Mesothelial cell of epicardium (in vitro differentiated cells): ENCODE measurements at regions not wholly inside any gene's neighbourhood (a gene's known extent, or its start where the extent isn't known, plus 50 kb on each side); places are given as distances from the start of the nearest gene placed in this dataset.
"Not testable (repeated sequence)": the region's sequence is repeated elsewhere in the genome, so short reads cannot be mapped to it uniquely, and the experiment has no call there.

Experiments used
- DNase-seq, 2 experiments: peaks; one replicate each; pipeline ENCODE4 v3.0.0; 2021; ENCODE audit warnings: low spot score in 2 of 2; ENCODE audit not compliant: unreplicated experiment in 2 of 2
- H3K27ac Mint-ChIP-seq: 2 replicates; pipeline ENCODE4 v1.8.0; 2021; ENCODE audit warnings: mixed read lengths
- H3K27me3 Mint-ChIP-seq: 2 replicates; pipeline ENCODE4 v1.8.0; 2021; ENCODE audit warnings: low read depth, mixed read lengths
- H3K36me3 Mint-ChIP-seq: 2 replicates; pipeline ENCODE4 v1.8.0; 2021; ENCODE audit warnings: mixed read lengths
- H3K4me1 Mint-ChIP-seq: 2 replicates; pipeline ENCODE4 v1.8.0; 2021; ENCODE audit warnings: mixed read lengths
- H3K4me3 Mint-ChIP-seq: 2 replicates; pipeline ENCODE4 v1.8.0; 2021; ENCODE audit warnings: mild to moderate bottlenecking, moderate library complexity, mixed read lengths
- H3K9me3 Mint-ChIP-seq: 2 replicates; pipeline ENCODE4 v1.8.0; 2021; ENCODE audit warnings: mixed read lengths
- TF ChIP-seq, protein P1 (sequence below): fragments of 200-600 bp; sonication (generic); IDR thresholded peaks from one replicate; pipeline ENCODE4 v1.5.0; 2021; ENCODE audit warnings: antibody characterized with exemption; ENCODE audit not compliant: unreplicated experiment

DNA sequence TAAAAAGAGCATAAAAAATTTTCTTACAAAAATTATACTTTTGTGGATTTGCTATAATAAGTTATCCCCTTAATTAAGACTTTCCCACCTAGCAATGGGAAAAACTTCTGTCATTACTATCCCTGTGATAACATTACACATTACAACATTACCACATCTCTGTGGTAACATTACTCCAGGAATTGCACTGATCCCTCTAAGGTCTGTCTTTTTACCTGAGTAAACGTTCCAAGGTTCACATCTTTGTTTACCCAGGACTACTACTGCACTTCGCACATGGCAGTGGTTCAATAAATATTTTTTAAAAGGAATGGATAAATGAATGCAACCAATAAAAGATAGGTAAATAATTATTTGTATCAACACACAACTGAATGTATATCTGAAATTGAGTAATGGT, 92.4 kb upstream of the NOX4 start:
- TF ChIP-seq, protein P1, sequence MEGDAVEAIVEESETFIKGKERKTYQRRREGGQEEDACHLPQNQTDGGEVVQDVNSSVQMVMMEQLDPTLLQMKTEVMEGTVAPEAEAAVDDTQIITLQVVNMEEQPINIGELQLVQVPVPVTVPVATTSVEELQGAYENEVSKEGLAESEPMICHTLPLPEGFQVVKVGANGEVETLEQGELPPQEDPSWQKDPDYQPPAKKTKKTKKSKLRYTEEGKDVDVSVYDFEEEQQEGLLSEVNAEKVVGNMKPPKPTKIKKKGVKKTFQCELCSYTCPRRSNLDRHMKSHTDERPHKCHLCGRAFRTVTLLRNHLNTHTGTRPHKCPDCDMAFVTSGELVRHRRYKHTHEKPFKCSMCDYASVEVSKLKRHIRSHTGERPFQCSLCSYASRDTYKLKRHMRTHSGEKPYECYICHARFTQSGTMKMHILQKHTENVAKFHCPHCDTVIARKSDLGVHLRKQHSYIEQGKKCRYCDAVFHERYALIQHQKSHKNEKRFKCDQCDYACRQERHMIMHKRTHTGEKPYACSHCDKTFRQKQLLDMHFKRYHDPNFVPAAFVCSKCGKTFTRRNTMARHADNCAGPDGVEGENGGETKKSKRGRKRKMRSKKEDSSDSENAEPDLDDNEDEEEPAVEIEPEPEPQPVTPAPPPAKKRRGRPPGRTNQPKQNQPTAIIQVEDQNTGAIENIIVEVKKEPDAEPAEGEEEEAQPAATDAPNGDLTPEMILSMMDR, result no peak
- Mint-ChIP-seq H3K9me3 (no peaks in the 10 kb centered on the region), H3K36me3 (no peaks in the 10 kb centered on the region), H3K27ac (no peak overlapping the region), H3K4me1 (peaks cover 14% of the 10 kb centered on the region), H3K4me3 (no peak overlapping the region), H3K27me3 (no peaks in the 10 kb centered on the region)
- no peak for DNase-seq

GRCh38 chr11:89585046-89585445, 93.9 kb upstream of the NOX4 start:
- H3K4me1 Mint-ChIP-seq, result peaks cover 14% of the 10 kb centered on the region
- not testable (repeated sequence) for H3K9me3 Mint-ChIP-seq, H3K27me3 Mint-ChIP-seq, H3K36me3 Mint-ChIP-seq, DNase-seq, H3K27ac Mint-ChIP-seq, H3K4me3 Mint-ChIP-seq

DNA sequence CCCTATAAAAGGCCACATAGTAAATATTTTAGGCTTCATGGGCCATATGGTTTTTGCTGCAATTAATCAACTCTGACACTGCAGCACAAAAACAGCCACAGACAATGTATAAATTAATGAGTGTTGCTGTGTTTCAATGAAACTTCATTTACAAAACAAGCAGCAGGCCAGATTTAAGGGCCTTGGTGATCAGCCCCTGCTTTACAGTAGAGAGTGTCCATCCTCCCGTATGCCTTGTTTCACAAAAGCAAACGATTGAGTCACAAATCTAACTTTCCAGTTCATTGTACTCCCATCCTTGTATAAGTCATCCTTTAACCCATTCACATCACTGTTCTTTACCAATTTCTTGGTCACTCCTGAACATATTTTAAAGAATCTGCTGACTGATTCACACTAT, 94.3 kb upstream of the NOX4 start:
- H3K9me3 Mint-ChIP-seq, H3K4me3 Mint-ChIP-seq, H3K27ac Mint-ChIP-seq, H3K27me3 Mint-ChIP-seq, DNase-seq, H3K36me3 Mint-ChIP-seq: not testable (repeated sequence)
- H3K4me1 Mint-ChIP-seq, result peaks cover 15% of the 10 kb centered on the region

- not testable (repeated sequence) for H3K9me3 Mint-ChIP-seq, H3K4me3 Mint-ChIP-seq, DNase-seq, H3K4me1 Mint-ChIP-seq, H3K27ac Mint-ChIP-seq, H3K27me3 Mint-ChIP-seq, H3K36me3 Mint-ChIP-seq
Measured at GRCh38 chr11:89589413-89589812, 98.2 kb upstream of the NOX4 start.

DNA sequence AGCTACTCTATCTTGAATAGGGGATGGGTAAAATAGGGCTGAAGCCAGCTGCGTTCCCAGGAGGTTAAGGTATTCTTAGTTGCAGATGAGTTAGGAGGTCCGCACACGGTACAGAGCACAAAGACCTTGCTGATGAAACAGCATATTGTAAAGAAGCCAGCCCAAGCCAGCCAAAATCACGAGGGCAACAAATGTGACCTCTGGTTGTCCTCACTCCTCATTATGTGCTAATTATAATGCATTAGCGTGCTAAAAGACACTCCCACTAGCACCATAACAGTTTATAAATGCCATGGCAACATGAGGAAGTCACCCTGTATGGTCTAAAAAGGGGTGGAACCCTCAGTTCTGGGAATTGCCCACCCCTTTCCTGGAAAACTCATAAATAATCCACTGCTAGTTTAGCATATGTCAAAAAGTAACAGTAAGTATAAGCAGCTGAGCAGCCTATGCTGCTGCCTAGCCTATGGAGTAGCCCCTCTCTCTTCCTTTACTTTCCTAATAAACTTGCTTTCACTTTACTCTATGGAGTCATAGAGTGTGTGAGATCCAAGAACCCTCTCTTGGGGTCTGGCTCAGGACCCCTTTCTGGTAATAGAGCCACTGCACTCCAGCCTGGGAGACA, 98.9 kb upstream of the NOX4 start:
- H3K4me1 Mint-ChIP-seq, DNase-seq, H3K4me3 Mint-ChIP-seq, H3K9me3 Mint-ChIP-seq, H3K27me3 Mint-ChIP-seq, H3K36me3 Mint-ChIP-seq, H3K27ac Mint-ChIP-seq: not testable (repeated sequence)

DNA sequence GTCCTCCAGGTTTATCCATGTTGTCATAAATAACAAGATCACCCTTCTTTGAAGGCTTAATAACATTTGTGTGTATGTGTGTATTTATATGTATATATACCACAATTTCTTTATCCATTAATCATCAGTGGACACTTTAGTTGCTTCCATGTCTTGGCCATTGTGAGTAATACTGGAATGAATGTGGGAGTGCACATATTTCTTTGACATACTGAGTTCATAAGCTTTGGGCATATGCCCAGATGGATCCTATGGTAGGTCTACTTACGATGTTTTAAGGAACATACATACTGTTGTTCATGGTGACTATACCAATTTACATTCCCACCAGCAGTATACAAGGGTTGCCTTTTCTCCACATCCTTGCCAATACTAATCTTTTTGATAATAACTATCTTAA, 108.8 kb upstream of the TRIM77 start:
- H3K27me3 Mint-ChIP-seq, DNase-seq, H3K4me3 Mint-ChIP-seq, H3K4me1 Mint-ChIP-seq, H3K27ac Mint-ChIP-seq: not testable (repeated sequence)
- Mint-ChIP-seq H3K9me3 (peaks cover 24% of the 10 kb centered on the region), H3K36me3 (peaks cover 13% of the 10 kb centered on the region)

DNA sequence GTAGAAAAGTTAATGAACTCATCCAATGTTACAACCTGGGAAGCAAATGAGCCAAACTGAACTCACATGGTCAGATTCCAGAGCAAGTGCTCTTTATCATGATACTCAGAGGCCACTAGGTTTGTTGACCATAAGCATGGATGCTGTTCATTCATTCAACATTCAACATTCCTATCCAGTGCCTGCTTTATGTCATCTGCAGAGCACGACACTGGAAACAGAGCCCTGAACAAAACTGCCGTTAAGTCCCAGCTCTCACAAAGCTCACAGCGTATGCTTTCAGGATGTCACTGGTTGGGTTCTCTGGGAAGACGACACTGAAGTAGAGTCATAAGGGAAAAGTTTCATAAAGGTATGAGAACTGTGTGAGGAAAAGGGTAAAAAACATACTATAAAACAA, 105.8 kb upstream of the TRIM77 start:
- peaks cover 3% of the 10 kb centered on the region for H3K4me1 Mint-ChIP-seq
- H3K27ac Mint-ChIP-seq, result peak overlapping the region; percentile 66
- no peaks in the 10 kb centered on the region for H3K27me3 Mint-ChIP-seq
- TF ChIP-seq, protein P1, result no peak
- no peak overlapping the region for H3K4me3 Mint-ChIP-seq
- peaks cover 20% of the 10 kb centered on the region for H3K9me3 Mint-ChIP-seq
- DNase-seq, result no peak
- peaks cover 13% of the 10 kb centered on the region for H3K36me3 Mint-ChIP-seq

- not testable (repeated sequence) for H3K4me1 Mint-ChIP-seq, H3K27ac Mint-ChIP-seq, H3K27me3 Mint-ChIP-seq, DNase-seq, H3K4me3 Mint-ChIP-seq
- peaks cover 15% of the 10 kb centered on the region for H3K36me3 Mint-ChIP-seq
- H3K9me3 Mint-ChIP-seq, result peaks cover 16% of the 10 kb centered on the region
Measured at GRCh38 chr11:89606845-89607244, 103.3 kb upstream of the TRIM77 start.

DNA sequence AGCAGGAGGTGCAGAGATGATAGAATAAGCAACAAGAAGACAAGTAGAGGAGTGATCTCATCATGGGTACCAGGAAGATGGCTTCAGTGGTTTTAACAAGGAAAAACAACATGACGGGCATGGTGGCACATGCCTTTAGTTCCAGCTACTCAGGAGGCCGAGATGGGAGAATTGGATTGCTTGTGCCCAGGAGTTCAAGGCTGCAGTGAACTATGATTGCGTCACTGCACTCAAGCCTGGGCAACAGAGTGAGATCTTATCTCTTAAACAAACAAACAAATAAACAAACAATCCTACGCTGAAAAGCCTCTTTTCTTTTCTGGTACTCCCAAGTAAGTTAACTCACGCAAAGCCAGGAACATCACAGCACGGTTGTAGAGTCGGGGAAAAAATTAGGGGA, 102.6 kb upstream of the TRIM77 start:
- H3K27me3 Mint-ChIP-seq, H3K4me3 Mint-ChIP-seq, DNase-seq, H3K4me1 Mint-ChIP-seq, H3K27ac Mint-ChIP-seq, H3K9me3 Mint-ChIP-seq: not testable (repeated sequence)
- H3K36me3 Mint-ChIP-seq, result peaks cover 11% of the 10 kb centered on the region
